WTC11 (cell line): ENCODE measurements at regions not wholly inside any gene's neighbourhood (a gene's known extent, or its start where the extent isn't known, plus 50 kb on each side); places are given as distances from the start of the nearest gene placed in this dataset.

Experiments
- ATAC-seq: fragments of 200-7000 bp; cut with Tn5 transposase; 2 replicates; pipeline ENCODE4 v1.10.0; 2021; ENCODE audit warnings: mild to moderate bottlenecking, moderate library complexity
- CTCF ChIA-PET: fragments of 300-600 bp; sonication (Branson Sonifier 250); formaldehyde crosslinking; loops from one replicate; lab custom pipeline; 2021; ENCODE audit warnings: antibody characterized with exemption; lab: Charles Lee
- POLR2A ChIA-PET: fragments of 350-600 bp; sonication (Branson Sonifier 250); formaldehyde crosslinking; loops from one replicate; lab custom pipeline; 2021; ENCODE audit warnings: antibody characterized with exemption; lab: Charles Lee
- DNase-seq: peaks from one replicate; pipeline ENCODE4 v3.0.0; 2021; ENCODE audit warnings: low spot score
- H3K27ac Mint-ChIP-seq: 2 replicates; pipeline ENCODE4 v1.8.0; 2021; ENCODE audit warnings: mixed read lengths
- H3K27me3 Mint-ChIP-seq: 2 replicates; pipeline ENCODE4 v1.8.0; 2021; ENCODE audit warnings: low read depth, mild to moderate bottlenecking, moderate library complexity, mixed read lengths
- H3K36me3 Mint-ChIP-seq: 2 replicates; pipeline ENCODE4 v1.8.0; 2021; ENCODE audit warnings: mixed read lengths
- H3K4me1 Mint-ChIP-seq: 2 replicates; pipeline ENCODE4 v1.8.0; 2022; ENCODE audit warnings: mixed read lengths
- H3K4me3 Mint-ChIP-seq: 2 replicates; pipeline ENCODE4 v1.8.0; 2021; ENCODE audit warnings: mild to moderate bottlenecking, moderate library complexity, mixed read lengths
- H3K9me3 Mint-ChIP-seq: 2 replicates; pipeline ENCODE4 v1.8.0; 2021; ENCODE audit warnings: mixed read lengths
- ATF3 ChIP-seq: sonication (generic); formaldehyde crosslinking; conservative IDR thresholded peaks from 2 replicates; pipeline ENCODE4 v1.8.1; 2022; ENCODE audit warnings: mild to moderate bottlenecking, missing genetic modification reagents
- EMX1 ChIP-seq: fragments of 250-450 bp; sonication (Bioruptor Pico); IDR thresholded peaks from 2 replicates; pipeline ENCODE4 v1.8.0; 2021; ENCODE audit warnings: mild to moderate bottlenecking
- ETV6 ChIP-seq: sonication (generic); formaldehyde crosslinking; IDR thresholded peaks from 2 replicates; pipeline ENCODE4 v1.8.1; 2022; ENCODE audit warnings: mild to moderate bottlenecking, missing genetic modification reagents
- GRHL2 ChIP-seq: fragments of 250-450 bp; sonication (Bioruptor Pico); IDR thresholded peaks from 2 replicates; pipeline ENCODE4 v1.8.0; 2022; ENCODE audit warnings: mild to moderate bottlenecking, moderate library complexity; ENCODE audit not compliant: insufficient replicate concordance, severe bottlenecking
- JUN ChIP-seq: sonication (generic); formaldehyde crosslinking; IDR thresholded peaks from 2 replicates; pipeline ENCODE4 v1.8.0; 2023; ENCODE audit warnings: mild to moderate bottlenecking, missing genetic modification reagents
- MLX ChIP-seq: sonication (generic); formaldehyde crosslinking; IDR thresholded peaks from 2 replicates; pipeline ENCODE4 v1.8.1; 2023; ENCODE audit warnings: mild to moderate bottlenecking, missing genetic modification reagents, moderate library complexity
- MXD4 ChIP-seq: fragments of 250-450 bp; sonication (Bioruptor Pico); IDR thresholded peaks from 2 replicates; pipeline ENCODE4 v1.8.0; 2021; ENCODE audit warnings: mild to moderate bottlenecking, moderate library complexity, borderline replicate concordance
- PREB ChIP-seq: sonication (generic); formaldehyde crosslinking; IDR thresholded peaks from 2 replicates; pipeline ENCODE4 v1.8.1; 2022; ENCODE audit warnings: mild to moderate bottlenecking, missing genetic modification reagents, moderate library complexity, borderline replicate concordance
- RORB ChIP-seq: fragments of 250-450 bp; sonication (Bioruptor Pico); IDR thresholded peaks from 2 replicates; pipeline ENCODE4 v1.9.0; 2021; ENCODE audit warnings: mild to moderate bottlenecking
- TEAD4 ChIP-seq: sonication (generic); formaldehyde crosslinking; IDR thresholded peaks from 2 replicates; pipeline ENCODE4 v1.8.0; 2022; ENCODE audit warnings: mild to moderate bottlenecking, missing genetic modification reagents
- ZNF121 ChIP-seq: sonication (generic); formaldehyde crosslinking; IDR thresholded peaks from 2 replicates; pipeline ENCODE4 v1.8.0; 2023; ENCODE audit warnings: missing genetic modification reagents
- ZNF138 ChIP-seq: sonication (generic); formaldehyde crosslinking; conservative IDR thresholded peaks from 2 replicates; pipeline ENCODE4 v1.8.1; 2022; ENCODE audit warnings: mild to moderate bottlenecking, moderate library complexity, missing genetic modification reagents
- ZNF219 ChIP-seq: sonication (generic); formaldehyde crosslinking; IDR thresholded peaks from 2 replicates; pipeline ENCODE4 v1.8.0; 2023; ENCODE audit warnings: missing genetic modification reagents, mild to moderate bottlenecking, borderline replicate concordance
- ZNF532 ChIP-seq: fragments of 250-450 bp; sonication (Bioruptor Pico); IDR thresholded peaks from 2 replicates; pipeline ENCODE4 v1.9.0; 2021; ENCODE audit warnings: mild to moderate bottlenecking, borderline replicate concordance
- TF ChIP-seq, protein P1 (sequence below): sonication (generic); formaldehyde crosslinking; IDR thresholded peaks from 2 replicates; pipeline ENCODE4 v1.8.0; 2022; ENCODE audit warnings: mild to moderate bottlenecking, missing genetic modification reagents

DNA sequence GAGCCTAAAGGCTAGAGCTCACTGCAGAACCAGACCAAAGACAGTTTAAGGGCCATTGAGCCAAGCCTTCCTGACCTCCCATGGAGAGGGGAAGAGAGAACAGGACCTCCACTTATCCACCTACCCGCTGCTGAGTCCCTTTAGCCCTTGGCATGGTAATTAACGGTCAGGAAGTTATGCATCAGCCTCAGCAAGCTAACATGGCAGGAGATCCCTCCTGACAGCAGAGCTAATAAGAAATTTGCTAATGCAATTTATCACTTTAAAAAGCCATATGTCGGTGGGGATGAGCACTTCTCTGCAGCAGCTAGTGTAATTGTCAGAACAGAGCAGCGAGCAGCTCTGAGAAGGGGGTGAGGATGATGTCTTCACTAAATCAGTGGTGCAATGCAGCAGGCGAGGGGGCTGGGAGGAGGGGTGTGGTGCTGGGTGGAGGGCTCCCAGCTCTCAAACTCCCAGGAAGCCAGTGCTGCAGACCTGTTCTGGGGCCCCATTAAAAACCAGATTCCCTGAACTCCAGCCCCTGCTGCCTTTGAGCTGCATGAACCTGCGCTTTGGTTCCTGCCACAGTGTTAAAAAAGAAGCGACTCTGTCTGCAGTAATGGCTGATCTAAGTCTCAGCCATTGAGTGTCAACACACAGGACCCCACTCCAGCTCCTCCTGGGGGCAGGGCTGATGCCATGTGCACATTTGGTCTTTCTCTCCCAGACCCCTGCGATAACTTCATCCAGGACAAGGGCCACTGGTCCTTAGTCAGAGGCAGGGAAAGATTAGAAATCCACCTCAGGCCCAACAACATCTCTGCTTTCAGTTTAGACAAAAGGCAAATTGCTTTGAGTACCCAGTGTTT lies 63.0 kb upstream of the CALM2 start:
- H3K27me3 Mint-ChIP-seq: peaks cover 5% of the 10 kb centered on the region; the same call in 1 of the 2 replicates
- no peaks in the 10 kb centered on the region for H3K36me3 Mint-ChIP-seq
- H3K9me3 Mint-ChIP-seq: no peaks in the 10 kb centered on the region
- peak overlapping the region; percentile 36 for H3K4me3 Mint-ChIP-seq
- peak; percentile 29 for DNase-seq
- ATAC-seq: peak; percentile 58
- CTCF ChIA-PET: interaction anchor here (0.7 to 2.7 kb wide), 9 partner anchors 21 to 431 kb away, joined by 3 to 14 read pairs (median 5); no protein-coding TSS in a partner anchor
- H3K27ac Mint-ChIP-seq: peak overlapping the region; percentile 25
- no peak for TF ChIP-seq GRHL2 (CRISPR knock-in tag)
- no peak for TF ChIP-seq ZNF121 (CRISPR knock-in tag)
- TF ChIP-seq RORB: no peak
- no peak for TF ChIP-seq JUN (CRISPR knock-in tag)
- no peak for TF ChIP-seq MLX (CRISPR knock-in tag)
- TF ChIP-seq TEAD4 (CRISPR knock-in tag): no peak
- no peak for TF ChIP-seq EMX1
- no peak for TF ChIP-seq ETV6 (CRISPR knock-in tag)
- no peak for TF ChIP-seq PREB (CRISPR knock-in tag)
- TF ChIP-seq, protein P1, sequence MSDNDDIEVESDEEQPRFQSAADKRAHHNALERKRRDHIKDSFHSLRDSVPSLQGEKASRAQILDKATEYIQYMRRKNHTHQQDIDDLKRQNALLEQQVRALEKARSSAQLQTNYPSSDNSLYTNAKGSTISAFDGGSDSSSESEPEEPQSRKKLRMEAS (CRISPR knock-in tag): no peak
- no peak for TF ChIP-seq ATF3 (CRISPR knock-in tag)
- peaks cover 39% of the 10 kb centered on the region for H3K4me1 Mint-ChIP-seq
- POLR2A ChIA-PET: interaction anchor here (0.9 kb wide), 1 partner anchor 13 kb away, joined by 4 read pairs; no protein-coding TSS in a partner anchor

DNA sequence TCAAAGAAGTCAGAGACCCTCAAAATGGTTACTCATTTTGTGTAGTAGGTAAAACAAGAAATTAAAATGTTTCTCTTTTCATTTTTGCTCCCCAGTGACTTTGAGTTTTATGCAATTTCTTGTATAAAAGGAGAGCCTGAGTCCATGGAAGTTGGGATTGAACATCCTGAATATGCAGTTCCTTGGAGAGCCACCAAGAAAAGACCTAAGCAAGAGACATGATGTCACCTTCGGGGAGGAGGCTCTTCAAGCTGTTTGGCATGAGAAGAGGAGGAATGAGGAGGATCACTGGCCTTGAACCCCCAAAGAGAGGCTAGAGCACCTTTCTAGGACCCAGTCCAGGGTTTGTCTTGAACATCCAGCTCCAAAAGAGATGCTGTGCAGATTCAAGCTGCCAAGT lies 62.3 kb upstream of the CALM2 start:
- Mint-ChIP-seq H3K27ac (peak overlapping the region; percentile 25), H3K36me3 (no peaks in the 10 kb centered on the region), H3K4me3 (peak overlapping the region; percentile 30), H3K27me3 (peaks cover 5% of the 10 kb centered on the region; the same call in 1 of the 2 replicates), H3K4me1 (peaks cover 46% of the 10 kb centered on the region), H3K9me3 (no peaks in the 10 kb centered on the region)
- TF ChIP-seq ZNF138 (CRISPR knock-in tag) (no peak), ZNF532 (no peak), MXD4 (CRISPR knock-in tag) (no peak), ZNF219 (CRISPR knock-in tag) (no peak)
- ChIA-PET POLR2A (interaction anchor here (0.9 kb wide), 1 partner anchor 12 kb away, joined by 4 read pairs; no protein-coding TSS in a partner anchor), CTCF (interaction anchor here (0.9 to 2.7 kb wide), 5 partner anchors 20 to 250 kb away, joined by 3 to 14 read pairs (median 5); no protein-coding TSS in a partner anchor)
- DNase-seq (no peak), ATAC-seq (no peak)
